NCI-H2171 (cell line): ENCODE measurements at regions not wholly inside any gene's neighbourhood (a gene's known extent, or its start where the extent isn't known, plus 50 kb on each side); places are given as distances from the start of the nearest gene placed in this dataset.
"Not testable (repeated sequence)": the region's sequence is repeated elsewhere in the genome, so short reads cannot be mapped to it uniquely, and the experiment has no call there.

Experiments
- DNase-seq: peaks from one replicate; lab custom pipeline; 2025; lab: John Stamatoyannopoulos, UW

GRCh38 chr10:21463436-21463835, 62.0 kb downstream of the SKIDA1 start:
- DNase-seq = no peak

GRCh38 chr10:21458126-21458871, 67.2 kb downstream of the SKIDA1 start:
- DNase-seq = no peak

- DNase-seq = no peak
Observed at GRCh38 chr10:21456160-21456559, 69.3 kb downstream of the SKIDA1 start.

- no peak for DNase-seq
Observed at GRCh38 chr10:21452203-21452602, 73.3 kb downstream of the SKIDA1 start.

- DNase-seq = no peak
Observed at GRCh38 chr10:21449288-21449966, 76.1 kb downstream of the SKIDA1 start.

GRCh38 chr10:21445163-21445562, 80.3 kb downstream of the SKIDA1 start:
- no peak for DNase-seq

GRCh38 chr10:21441625-21442024, 83.9 kb downstream of the SKIDA1 start:
- no peak for DNase-seq

- DNase-seq = not testable (repeated sequence)
Observed at GRCh38 chr10:21438914-21439313, 86.6 kb downstream of the SKIDA1 start.

- no peak for DNase-seq
Observed at GRCh38 chr10:21437770-21438382, 87.6 kb downstream of the SKIDA1 start.

- no peak for DNase-seq
Observed at GRCh38 chr10:21432266-21432665, 93.2 kb downstream of the SKIDA1 start.

GRCh38 chr10:21431799-21432198, 93.7 kb downstream of the SKIDA1 start:
- no peak for DNase-seq

GRCh38 chr10:21427804-21428481, 97.5 kb downstream of the SKIDA1 start:
- no peak for DNase-seq

- DNase-seq = no peak
Observed at GRCh38 chr10:21424459-21424861, 101.0 kb downstream of the SKIDA1 start.

GRCh38 chr10:21423850-21424249, 101.6 kb downstream of the SKIDA1 start:
- no peak for DNase-seq

- DNase-seq = no peak
Observed at GRCh38 chr10:21423338-21423737, 102.1 kb downstream of the SKIDA1 start.

GRCh38 chr10:21421794-21422193, 103.7 kb downstream of the SKIDA1 start:
- DNase-seq = no peak

GRCh38 chr10:21421016-21421415, 104.5 kb downstream of the SKIDA1 start:
- DNase-seq = no peak

- not testable (repeated sequence) for DNase-seq
Observed at GRCh38 chr10:21418981-21419576, 106.4 kb downstream of the SKIDA1 start.

- no peak for DNase-seq
Observed at GRCh38 chr10:21417172-21417712, 108.2 kb downstream of the SKIDA1 start.

GRCh38 chr10:21413680-21414079, 111.8 kb downstream of the SKIDA1 start:
- DNase-seq = no peak

GRCh38 chr10:21413268-21413667, 112.2 kb downstream of the SKIDA1 start:
- DNase-seq = no peak
